Endothelial cell of umbilical vein (primary cell): ENCODE measurements at regions not wholly inside any gene's neighbourhood (a gene's known extent, or its start where the extent isn't known, plus 50 kb on each side); places are given as distances from the start of the nearest gene placed in this dataset.

Experiments used
- BruUV-seq: library from RNA; stranded (reverse); fragments of 400-500 nt; replicated peaks from 2 replicates; lab custom pipeline; 2021; lab: Mats Ljungman, UMichigan
- CTCF ChIA-PET: fragments of 300-600, 350-600 bp; sonication (Branson Sonifier 250); formaldehyde crosslinking; loops from one replicate; lab custom pipeline; 2021; ENCODE audit warnings: antibody characterized with exemption, inconsistent platforms; lab: Charles Lee
- POLR2A ChIA-PET: fragments of 300-600, 350-600 bp; sonication (Branson Sonifier 250); formaldehyde crosslinking; loops from one replicate; lab custom pipeline; 2021; ENCODE audit warnings: antibody characterized with exemption, inconsistent platforms; lab: Charles Lee
- DNase-seq: peaks from one replicate; pipeline ENCODE4 v3.0.0-alpha.2; 2011; ENCODE audit warnings: low read depth, low spot score
- FAIRE-seq: peaks from 2 replicates; lab custom pipeline; 2011; peaks lifted over from hg19 to GRCh38; lab: Jason Lieb, UNC
- H2AFZ ChIP-seq: 2 replicates; pipeline ENCODE4 v1.6.0; 2012; ENCODE audit warnings: low read depth, low read length, control low read depth, inconsistent platforms
- H3K27ac ChIP-seq: 2 replicates; pipeline ENCODE4 v1.5.1; 2011; ENCODE audit warnings: low read depth, mild to moderate bottlenecking, control low read depth, low read length, moderate library complexity; ENCODE audit not compliant: insufficient read depth
- H3K27me3 ChIP-seq, 2 experiments: 2 replicates each; pipeline versions ENCODE4 v1.6.0 to v1.6.1; 2011; ENCODE audit warnings: low read length in 2 of 2, mixed read lengths in 1 of 2; ENCODE audit not compliant: control insufficient read depth in 2 of 2, insufficient read depth in 2 of 2
- H3K36me3 ChIP-seq, 2 experiments: 2 replicates in 1 of 2; 3 replicates in 1 of 2; pipeline ENCODE4 v1.5.1; 2011; ENCODE audit warnings: low read length in 2 of 2, mild to moderate bottlenecking in 1 of 2, moderate library complexity in 1 of 2; ENCODE audit not compliant: control insufficient read depth in 2 of 2, insufficient read depth in 2 of 2; ENCODE audit errors: extremely low read depth in 1 of 2
- H3K4me1 ChIP-seq: 3 replicates; pipeline ENCODE4 v1.5.1; 2011; ENCODE audit warnings: mild to moderate bottlenecking, low read length; ENCODE audit not compliant: control insufficient read depth, insufficient read depth; ENCODE audit errors: extremely low read depth
- H3K4me2 ChIP-seq: 2 replicates; pipeline ENCODE4 v1.6.1; 2011; ENCODE audit warnings: low read length, control low read depth, mixed read lengths; ENCODE audit not compliant: insufficient read depth
- H3K4me3 ChIP-seq, 3 experiments: fragments of 200-600 bp in 1 of 3; sonication (generic), shearing (Covaris generic) in 1 of 3; replicated peaks in 1 of 3; 2 replicates each; pipeline ENCODE4 v1.5.1; 2011 to 2016; ENCODE audit warnings: control low read depth in 3 of 3, low read length in 3 of 3, mild to moderate bottlenecking in 2 of 3, inconsistent platforms in 1 of 3, low read depth in 1 of 3, moderate library complexity in 1 of 3; ENCODE audit not compliant: insufficient read depth in 1 of 3
- H3K79me2 ChIP-seq: 2 replicates; pipeline ENCODE4 v1.6.0; 2012; ENCODE audit warnings: low read length, inconsistent platforms; ENCODE audit not compliant: control insufficient read depth, insufficient read depth
- H3K9ac ChIP-seq: replicated peaks from 2 replicates; pipeline ENCODE3; 2011; ENCODE audit warnings: low read length, control low read depth; ENCODE audit not compliant: insufficient read depth; ENCODE audit errors: extremely low read depth
- H3K9me1 ChIP-seq: replicated peaks from 3 replicates; pipeline ENCODE4 v1.6.0; 2011; ENCODE audit warnings: mild to moderate bottlenecking, low read length; ENCODE audit not compliant: control insufficient read depth, insufficient read depth; ENCODE audit errors: extremely low read depth
- H3K9me3 ChIP-seq: replicated peaks from 2 replicates; pipeline ENCODE4 v1.5.1; 2012; ENCODE audit warnings: low read length, inconsistent platforms; ENCODE audit not compliant: control insufficient read depth, insufficient read depth
- H4K20me1 ChIP-seq: replicated peaks from 2 replicates; pipeline ENCODE3; 2011; ENCODE audit warnings: mild to moderate bottlenecking, low read length; ENCODE audit not compliant: control insufficient read depth, insufficient read depth; ENCODE audit errors: extremely low read depth
- CTCF ChIP-seq, 2 donors: IDR thresholded peaks; 1 replicate in 1 of 2; 2 replicates in 1 of 2; pipeline ENCODE4 v1.5.1; 2011; ENCODE audit warnings: low read length in 2 of 2, mild to moderate bottlenecking in 2 of 2, moderate library complexity in 2 of 2, control low read depth in 1 of 2, inconsistent platforms in 1 of 2, low read depth in 1 of 2; ENCODE audit not compliant: insufficient read depth in 1 of 2; ENCODE audit errors: extremely low read depth in 1 of 2
- EZH2 ChIP-seq: IDR thresholded peaks from 2 replicates; pipeline ENCODE4 v1.6.1; 2012; ENCODE audit warnings: borderline replicate concordance, low read depth, mild to moderate bottlenecking, moderate library complexity, low read length, inconsistent platforms; ENCODE audit not compliant: severe bottlenecking
- FOS ChIP-seq: IDR thresholded peaks from 2 replicates; pipeline ENCODE4 v1.6.1; 2011; ENCODE audit warnings: mild to moderate bottlenecking, low read length, moderate library complexity, borderline replicate concordance; ENCODE audit not compliant: insufficient read depth
- GATA2 ChIP-seq: IDR thresholded peaks from 2 replicates; pipeline ENCODE4 v1.7.0; 2011; ENCODE audit warnings: low read depth, mild to moderate bottlenecking, moderate library complexity, mixed read lengths, low read length; ENCODE audit not compliant: insufficient read length, insufficient read depth
- JUN ChIP-seq: IDR thresholded peaks from 2 replicates; pipeline ENCODE4 v1.6.1; 2011; ENCODE audit warnings: borderline replicate concordance, low read depth; ENCODE audit not compliant: insufficient read length, insufficient read depth
- MYC ChIP-seq: IDR thresholded peaks from one replicate; pipeline ENCODE4 v1.6.1; 2011; ENCODE audit warnings: mild to moderate bottlenecking, low read depth, low read length
- POLR2A ChIP-seq: IDR thresholded peaks from 2 replicates; pipeline ENCODE4 v1.6.1; 2012; ENCODE audit warnings: low read depth, mild to moderate bottlenecking, control low read depth, low read length
- POLR2AphosphoS5 ChIP-seq: IDR thresholded peaks from 2 replicates; pipeline ENCODE4 v1.6.1; 2012; ENCODE audit warnings: low read depth, mild to moderate bottlenecking, control low read depth, low read length, moderate library complexity; ENCODE audit not compliant: insufficient read depth
- dilution Hi-C: fragments of 300-500 bp; cut with MboI; formaldehyde crosslinking; loops from one replicate; pipeline ENCODE4 v1.15.0; 2019; ENCODE audit warnings: low sequenced_read_pairs; ENCODE audit not compliant: extremely low pct_ligation_motif_present
- intact Hi-C: fragments of 100-400 bp; cut with micrococcal nuclease; formaldehyde crosslinking; loops from one replicate; pipeline ENCODE4 v1.10.0; 2022
- TF ChIP-seq, protein P1 (sequence below): IDR thresholded peaks from 2 replicates; pipeline ENCODE4 v1.6.1; 2011; ENCODE audit not compliant: insufficient read depth, insufficient read length

- no peak for FAIRE-seq
- H3K9me3 ChIP-seq: no peaks in the 10 kb centered on the region
- no peak overlapping the region for H2AFZ ChIP-seq
- POLR2A ChIA-PET: no interaction called here
- dilution Hi-C loops: no loop called here
- no peak overlapping the region for H3K4me3 ChIP-seq
- no TSS peak for BruUV-seq
- H3K27me3 ChIP-seq: no peaks in the 10 kb centered on the region
- no peak for TF ChIP-seq FOS
- no peak for TF ChIP-seq GATA2
- no peak for TF ChIP-seq CTCF (IDR thresholded peaks at IDR 0.05; ENCODE audit: extremely low read depth in 1 of 2, insufficient read depth in 1 of 2, low read depth in 1 of 2, low read length in 2 of 2)
- H4K20me1 ChIP-seq: no peaks in the 10 kb centered on the region
- no peaks in the 10 kb centered on the region for H3K9me1 ChIP-seq
- no peaks in the 10 kb centered on the region for H3K79me2 ChIP-seq
- intact Hi-C loops: no loop called here
- DNase-seq: no peak
- no peak overlapping the region for H3K4me2 ChIP-seq
- CTCF ChIA-PET: interaction anchor here (1.1 to 1.6 kb wide), 2 partner anchors 252 to 266 kb away, joined by 3 to 5 read pairs; no protein-coding TSS in a partner anchor
- no peaks in the 10 kb centered on the region for H3K36me3 ChIP-seq
- no peak overlapping the region for H3K27ac ChIP-seq
- H3K9ac ChIP-seq: no peak overlapping the region
- H3K4me1 ChIP-seq: peaks cover 8% of the 10 kb centered on the region
Measured at GRCh38 chr21:16078382-16078781, 348.6 kb downstream of the USP25 start.

DNA sequence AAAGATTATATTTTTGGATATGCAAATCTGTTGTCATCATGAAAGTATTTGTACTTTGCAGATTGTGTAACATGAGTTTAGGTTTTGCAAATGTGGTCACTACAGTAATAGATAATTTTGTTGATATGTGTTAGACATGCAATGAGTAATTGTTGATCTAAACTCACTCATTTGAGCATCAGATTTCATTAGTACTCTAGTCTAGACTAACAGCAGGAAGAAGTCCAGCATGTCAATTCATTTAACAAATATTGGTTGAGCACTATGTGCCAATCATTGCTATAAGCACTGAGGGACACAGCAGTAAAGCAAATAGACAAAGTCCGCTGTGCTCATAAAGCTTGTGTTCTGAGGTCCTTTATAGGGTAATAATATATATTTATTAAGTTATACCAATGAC is 350.0 kb downstream of the USP25 start:
- no peaks in the 10 kb centered on the region for H3K9me3 ChIP-seq
- CTCF ChIA-PET: interaction anchor here (1.0 to 1.2 kb wide), 5 partner anchors 35 to 250 kb away, joined by 3 to 4 read pairs (median 3); no protein-coding TSS in a partner anchor
- no peaks in the 10 kb centered on the region for H3K36me3 ChIP-seq
- intact Hi-C loops: loop anchor here (10.0 kb wide), 1 partner anchor 185 kb away; no protein-coding TSS in a partner anchor
- POLR2A ChIA-PET: no interaction called here
- no peaks in the 10 kb centered on the region for H3K27me3 ChIP-seq
- H3K9ac ChIP-seq: no peak overlapping the region
- DNase-seq: no peak
- no peaks in the 10 kb centered on the region for H3K79me2 ChIP-seq
- no peak overlapping the region for H3K27ac ChIP-seq
- no peak for TF ChIP-seq JUN
- no peak for TF ChIP-seq CTCF (IDR thresholded peaks at IDR 0.05; ENCODE audit: extremely low read depth in 1 of 2, insufficient read depth in 1 of 2, low read depth in 1 of 2, low read length in 2 of 2)
- TF ChIP-seq, protein P1, sequence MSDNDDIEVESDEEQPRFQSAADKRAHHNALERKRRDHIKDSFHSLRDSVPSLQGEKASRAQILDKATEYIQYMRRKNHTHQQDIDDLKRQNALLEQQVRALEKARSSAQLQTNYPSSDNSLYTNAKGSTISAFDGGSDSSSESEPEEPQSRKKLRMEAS: no peak
- no peak for TF ChIP-seq POLR2A
- no peak for TF ChIP-seq POLR2AphosphoS5
- TF ChIP-seq EZH2: no peak
- TF ChIP-seq GATA2: no peak
- TF ChIP-seq FOS: no peak
- no peak for TF ChIP-seq MYC
- H2AFZ ChIP-seq: no peak overlapping the region
- BruUV-seq: no TSS peak
- no peaks in the 10 kb centered on the region for H3K9me1 ChIP-seq
- dilution Hi-C loops: no loop called here
- no peak overlapping the region for H3K4me2 ChIP-seq
- FAIRE-seq: no peak
- no peak overlapping the region for H3K4me3 ChIP-seq
- H3K4me1 ChIP-seq: peaks cover 8% of the 10 kb centered on the region
- H4K20me1 ChIP-seq: no peaks in the 10 kb centered on the region
